ENCODE measurements at regions not wholly inside any gene's neighbourhood (a gene's known extent, or its start where the extent isn't known, plus 50 kb on each side); places are given as distances from the start of the nearest gene placed in this dataset.

DNA sequence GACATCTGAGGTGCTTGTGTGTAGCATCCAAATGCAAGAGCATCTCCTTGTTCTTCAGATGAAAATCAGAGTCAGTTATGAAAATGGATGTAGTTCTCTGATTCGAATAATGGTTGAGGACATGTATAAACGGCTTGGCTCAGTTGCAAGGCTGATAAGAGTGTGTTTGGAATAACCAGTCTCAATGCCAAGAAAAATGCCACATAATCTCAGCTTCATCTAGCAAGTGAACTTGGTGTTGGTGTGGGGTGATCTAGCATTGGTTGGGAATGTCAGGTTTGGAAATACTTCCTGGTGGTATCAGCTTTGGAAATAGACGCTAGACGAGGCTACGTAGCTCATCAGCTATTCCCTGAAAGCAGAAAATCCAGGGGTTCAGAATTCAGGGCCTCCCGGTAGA lies 362.0 kb downstream of the FGF9 start:
- TF ChIP-seq POLR2A (IDR thresholded peaks at IDR 0.05; ENCODE audit: low read length): no peak
- TF ChIP-seq GATA1 (IDR thresholded peaks at IDR 0.05; ENCODE audit: low read depth, low read length): no peak
